ENCODE measurements at regions not wholly inside any gene's neighbourhood (a gene's known extent, or its start where the extent isn't known, plus 50 kb on each side); places are given as distances from the start of the nearest gene placed in this dataset.
"Not testable (repeated sequence)": the region's sequence is repeated elsewhere in the genome, so short reads cannot be mapped to it uniquely, and the experiment has no call there.

- DNase-seq, result not testable (repeated sequence)
These were observed 66.0 kb upstream of the TMED7 start for GRCh38 chr5:115691814-115692213.

GRCh38 chr5:115686738-115687074, 60.9 kb upstream of the TMED7 start:
- DNase-seq, result peak; percentile 49

- peak; percentile 54 for DNase-seq
These were observed 60.4 kb upstream of the TMED7 start for GRCh38 chr5:115686051-115686737.

- no peak for DNase-seq
These were observed 59.7 kb upstream of the TMED7 start for GRCh38 chr5:115685490-115685889.

DNA sequence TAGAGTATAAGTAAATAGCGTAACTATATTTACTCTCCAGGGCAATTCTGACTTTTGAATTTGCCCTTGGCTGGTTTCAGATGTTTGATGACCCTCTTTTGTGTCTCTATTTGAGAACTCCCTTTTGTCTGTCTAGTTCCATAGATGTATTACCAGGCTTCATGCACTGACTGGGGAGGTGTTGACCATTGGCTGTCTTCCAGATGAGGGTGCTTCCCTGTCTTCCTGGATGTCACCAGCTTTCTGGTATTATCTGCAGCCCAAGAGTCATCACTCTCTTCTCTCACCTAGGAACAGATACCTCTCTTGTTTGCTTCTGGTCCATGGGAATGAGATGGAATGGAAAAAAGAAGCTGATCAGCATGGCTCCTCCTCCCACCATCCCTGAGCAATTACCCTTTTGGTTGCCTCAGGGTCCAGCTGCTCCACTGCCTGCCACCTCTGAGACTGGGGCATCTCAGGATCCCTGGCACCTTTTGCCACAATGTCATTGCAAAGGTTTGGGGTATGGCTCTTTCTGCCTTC, 58.7 kb upstream of the TMED7 start:
- DNase-seq, result no peak

- no peak for DNase-seq
These were observed 57.2 kb upstream of the TMED7 start for GRCh38 chr5:115683081-115683480.

Data from muscle of arm (tissue), 1 donor.